ENCODE measurements at regions not wholly inside any gene's neighbourhood (a gene's known extent, or its start where the extent isn't known, plus 50 kb on each side); places are given as distances from the start of the nearest gene placed in this dataset.
A peak's percentile ranks its signal among the peaks of the same experiment; 100 is the strongest.

DNA sequence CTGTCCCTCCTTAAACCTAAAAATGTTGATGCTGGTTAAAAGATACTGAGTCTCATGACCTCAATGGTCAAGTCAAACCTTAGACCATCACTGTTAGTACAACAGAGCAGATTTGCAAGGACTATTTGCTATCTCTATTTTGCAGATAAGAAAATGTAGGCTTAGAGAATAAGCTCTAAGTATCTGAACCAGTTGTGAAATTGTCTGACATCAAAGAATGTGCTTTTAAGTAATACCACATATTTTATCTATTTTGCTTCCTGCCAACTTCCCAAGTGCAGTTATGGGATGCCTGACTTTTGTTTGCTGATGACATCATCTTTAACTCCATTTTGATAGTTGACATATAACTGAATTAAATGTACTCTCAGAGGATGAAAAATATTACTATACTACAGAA lies 83.6 kb upstream of the TMEM106B start:
- no peak for DNase-seq (ENCODE audit: low read depth)

DNA sequence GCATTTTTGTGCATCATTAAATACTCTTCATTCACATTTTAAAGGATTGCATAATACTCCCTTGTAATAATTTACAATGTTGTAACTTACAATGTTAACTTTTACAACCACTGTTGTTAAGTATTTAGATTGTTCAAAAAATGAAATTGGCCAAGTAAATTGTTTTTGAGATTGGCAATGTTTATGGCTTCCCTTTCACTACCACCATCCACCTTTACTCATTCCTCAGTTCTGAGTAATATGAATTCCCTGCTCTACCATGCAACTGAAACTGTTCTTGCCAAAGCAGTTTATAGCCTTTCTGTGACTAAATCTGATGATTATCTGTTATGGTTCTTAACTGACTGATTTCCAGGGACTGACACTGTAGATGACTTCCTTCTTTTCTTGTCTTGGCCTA lies 80.5 kb upstream of the TMEM106B start:
- DNase-seq (ENCODE audit: low read depth): no peak

DNA sequence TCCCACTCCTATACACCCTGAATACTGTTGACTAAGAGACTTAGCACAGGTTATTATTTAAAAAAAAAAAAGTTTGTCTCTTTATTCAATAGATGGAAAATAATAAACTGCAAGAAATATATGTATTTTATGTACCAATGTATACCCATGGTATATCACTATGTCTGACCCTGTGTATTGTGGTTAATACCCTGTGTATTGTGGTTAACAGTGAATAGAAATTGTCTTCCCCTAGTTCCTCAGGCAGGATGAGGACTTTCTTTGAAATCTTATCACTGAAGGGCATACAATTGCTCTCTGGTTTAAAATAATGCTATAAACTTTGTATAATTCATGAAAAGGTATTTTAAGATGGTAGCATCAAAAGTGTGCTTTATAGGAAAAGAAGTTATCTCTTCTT lies 80.0 kb upstream of the TMEM106B start:
- no peak for DNase-seq (ENCODE audit: low read depth)

DNA sequence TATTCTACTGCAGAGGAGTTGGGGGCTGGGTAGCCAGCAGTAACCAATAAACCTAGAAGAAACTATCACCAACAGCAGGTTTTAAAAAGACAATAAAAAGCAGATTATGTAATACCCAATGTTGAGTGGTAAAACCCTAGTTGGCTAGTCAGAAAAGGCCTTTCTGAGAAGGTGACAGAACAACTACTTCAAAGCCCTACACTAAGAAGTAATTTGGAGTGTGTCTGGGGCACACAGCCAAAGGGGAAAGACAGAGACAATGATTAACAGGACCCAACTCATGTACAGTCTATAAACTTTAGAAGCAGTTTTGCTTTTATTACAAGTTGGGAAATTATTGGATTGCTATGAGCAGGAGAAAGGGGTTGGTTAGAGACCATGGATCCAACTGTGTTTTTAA lies 77.2 kb upstream of the TMEM106B start:
- no peak for DNase-seq (ENCODE audit: low read depth)

DNA sequence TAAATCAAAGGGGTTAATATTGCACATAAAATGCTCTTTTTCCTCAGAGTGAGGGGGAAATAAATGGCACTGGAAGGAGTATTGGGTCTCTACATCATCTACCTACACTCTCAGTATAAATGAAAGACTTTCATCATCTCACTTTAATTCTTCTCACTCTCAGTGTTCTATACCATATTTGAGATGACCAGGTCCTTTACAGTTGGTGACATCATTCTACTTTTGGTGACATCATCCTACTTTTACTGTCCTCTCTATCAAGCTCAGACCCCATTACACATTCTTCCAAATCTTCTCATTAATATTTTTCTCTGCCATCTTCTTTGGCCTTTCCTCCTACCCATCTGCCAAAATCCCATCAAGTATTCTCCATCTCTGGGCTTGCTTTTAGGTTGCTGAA lies 74.6 kb upstream of the TMEM106B start:
- no peak for DNase-seq (ENCODE audit: low read depth)

DNA sequence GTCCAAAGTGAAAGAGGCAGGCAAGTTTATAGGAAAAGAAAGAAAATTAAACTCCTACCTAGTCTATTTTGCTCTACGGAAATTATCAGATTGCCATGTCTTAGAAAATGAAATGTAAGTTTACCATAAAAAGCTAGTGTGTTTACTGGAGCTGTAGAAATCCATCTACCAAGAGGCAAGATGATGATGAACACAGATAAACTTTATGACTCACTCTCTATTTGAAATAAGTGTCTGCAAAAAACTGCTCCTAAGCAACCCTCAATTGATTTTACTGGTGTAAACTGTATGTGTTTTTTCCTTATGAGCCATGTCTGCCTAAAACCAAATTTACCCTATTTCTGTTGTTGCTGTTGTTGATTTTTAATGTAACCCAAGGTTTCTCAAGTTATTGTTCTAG lies 73.8 kb upstream of the TMEM106B start:
- no peak for DNase-seq (ENCODE audit: low read depth)

DNA sequence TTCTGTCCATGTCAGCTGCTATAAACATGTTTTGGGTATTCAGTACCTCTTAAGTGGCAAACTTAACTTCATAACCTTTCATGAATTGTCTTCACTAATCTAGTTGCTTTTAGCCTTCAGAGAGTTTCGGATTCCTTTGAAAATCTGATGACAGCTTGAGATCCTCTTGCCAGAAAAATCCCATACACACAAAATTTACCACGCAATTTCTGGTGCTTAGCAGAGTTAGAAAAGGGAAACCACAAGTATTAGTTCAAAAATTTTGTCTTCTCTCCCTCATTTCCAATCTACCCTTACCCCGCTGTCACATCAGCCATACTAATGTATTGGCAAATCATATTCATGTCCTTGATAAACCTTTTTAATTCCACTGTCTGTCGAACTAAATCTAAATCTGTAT lies 72.7 kb upstream of the TMEM106B start:
- DNase-seq (ENCODE audit: low read depth): no peak

DNA sequence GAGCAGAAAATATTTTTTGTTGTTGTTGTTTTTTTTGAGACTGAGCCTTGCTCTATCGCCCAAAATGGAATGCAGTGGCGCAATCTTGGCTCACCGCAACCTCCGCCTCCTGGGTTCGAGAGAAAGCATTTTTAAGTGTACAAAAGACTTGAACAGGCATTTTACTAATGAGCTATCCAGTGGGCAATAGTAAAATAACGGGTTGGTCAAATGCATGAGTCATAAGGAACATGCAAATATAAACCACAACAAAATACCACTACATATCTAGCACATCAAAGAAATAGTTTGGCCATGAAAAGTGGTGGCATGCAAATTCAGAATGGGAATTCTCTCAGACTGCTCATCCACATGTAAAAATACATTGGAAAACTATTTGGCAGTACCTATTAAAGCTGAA lies 71.7 kb upstream of the TMEM106B start:
- DNase-seq (ENCODE audit: low read depth): peak; percentile 41

DNA sequence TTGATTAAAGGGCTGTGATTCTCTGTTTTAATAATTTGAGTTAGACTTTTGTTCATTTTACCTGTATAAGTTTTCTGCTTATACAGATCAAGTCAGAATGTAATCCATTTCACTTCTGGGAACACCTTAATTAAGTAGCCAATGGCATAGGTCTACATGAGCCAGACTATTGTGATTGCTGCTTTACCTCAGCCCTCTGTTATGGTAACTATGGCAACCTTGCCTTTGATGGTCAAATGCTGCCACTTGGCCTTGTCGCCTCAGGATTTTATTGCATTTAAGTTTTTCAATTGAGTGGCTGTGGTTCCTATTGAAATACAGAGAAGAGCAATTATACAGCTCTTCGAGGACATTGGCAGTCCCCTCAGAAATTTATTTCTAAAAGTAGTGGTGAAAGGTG lies 64.3 kb upstream of the TMEM106B start:
- DNase-seq (ENCODE audit: low read depth): no peak

DNA sequence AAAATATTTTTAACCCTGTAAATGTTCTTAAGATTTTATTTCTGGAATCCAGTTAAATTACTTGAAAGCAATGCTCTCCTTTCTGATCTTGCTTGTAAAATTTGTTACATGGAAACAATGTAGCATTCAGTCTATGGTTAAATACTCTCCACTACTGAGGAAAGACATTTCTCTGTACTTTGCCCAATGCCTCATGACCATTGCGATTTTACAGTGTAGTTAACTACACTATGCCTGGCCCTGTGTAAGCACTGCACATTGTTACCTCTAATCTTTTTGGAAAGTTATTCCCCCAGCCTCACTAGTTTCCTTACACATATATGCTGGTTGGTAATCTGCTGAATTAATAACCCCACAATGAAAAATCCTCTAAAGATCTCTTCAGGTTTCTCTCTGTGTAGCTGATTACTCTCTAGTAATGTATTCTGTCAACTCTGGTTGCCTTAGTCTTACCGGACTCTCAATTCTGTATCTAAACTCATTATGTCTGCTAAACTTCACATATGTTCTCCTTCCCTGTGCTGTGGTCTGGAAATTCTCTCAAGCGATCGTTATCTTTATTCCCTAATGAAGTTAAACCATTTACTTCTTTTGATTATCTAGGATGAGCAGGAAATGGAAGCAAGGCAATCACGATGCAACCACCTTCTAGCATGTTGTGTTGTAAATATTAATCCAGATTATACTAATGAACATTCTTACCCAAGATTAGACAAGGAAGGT lies 58.7 kb upstream of the TMEM106B start:
- DNase-seq (ENCODE audit: low read depth): no peak

DNA sequence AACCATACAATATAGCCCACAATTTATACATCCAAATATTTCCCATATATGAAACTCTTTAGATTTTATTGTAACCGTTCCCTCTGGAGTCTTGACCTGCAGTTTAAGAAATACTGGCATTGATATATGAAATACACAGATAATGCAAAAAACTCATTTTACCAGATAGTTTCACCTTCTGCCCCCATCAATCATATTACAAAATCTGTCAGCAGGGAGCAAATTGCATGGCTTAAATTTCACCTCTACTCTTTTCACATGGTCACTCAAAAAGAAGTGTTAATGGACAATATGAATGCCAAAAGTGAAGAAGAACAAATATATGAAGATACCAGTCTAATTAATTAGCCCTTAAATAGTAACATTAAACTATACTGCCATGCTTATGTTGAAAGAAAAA lies 57.0 kb upstream of the TMEM106B start:
- DNase-seq (ENCODE audit: low read depth): no peak

DNA sequence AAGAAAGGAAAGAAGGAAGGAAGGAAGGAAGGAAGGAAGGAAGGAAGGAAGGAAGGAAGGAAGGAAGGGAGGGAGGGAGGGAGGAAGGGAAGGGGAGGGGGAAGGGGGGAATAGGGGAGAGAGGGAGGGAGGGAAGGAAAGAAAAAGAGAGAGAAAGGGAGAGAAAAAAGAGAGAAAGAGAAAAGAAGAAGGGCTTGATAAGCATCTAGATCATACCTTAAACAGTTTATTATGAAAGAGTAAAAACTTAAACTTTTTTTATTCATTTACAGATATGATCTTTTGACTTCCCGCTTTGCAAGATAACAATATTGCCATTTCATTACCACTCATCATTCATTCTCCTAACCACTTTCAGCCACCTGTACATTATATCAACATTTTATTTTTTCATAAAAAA lies 53.6 kb upstream of the TMEM106B start:
- no peak for DNase-seq (ENCODE audit: low read depth)

DNA sequence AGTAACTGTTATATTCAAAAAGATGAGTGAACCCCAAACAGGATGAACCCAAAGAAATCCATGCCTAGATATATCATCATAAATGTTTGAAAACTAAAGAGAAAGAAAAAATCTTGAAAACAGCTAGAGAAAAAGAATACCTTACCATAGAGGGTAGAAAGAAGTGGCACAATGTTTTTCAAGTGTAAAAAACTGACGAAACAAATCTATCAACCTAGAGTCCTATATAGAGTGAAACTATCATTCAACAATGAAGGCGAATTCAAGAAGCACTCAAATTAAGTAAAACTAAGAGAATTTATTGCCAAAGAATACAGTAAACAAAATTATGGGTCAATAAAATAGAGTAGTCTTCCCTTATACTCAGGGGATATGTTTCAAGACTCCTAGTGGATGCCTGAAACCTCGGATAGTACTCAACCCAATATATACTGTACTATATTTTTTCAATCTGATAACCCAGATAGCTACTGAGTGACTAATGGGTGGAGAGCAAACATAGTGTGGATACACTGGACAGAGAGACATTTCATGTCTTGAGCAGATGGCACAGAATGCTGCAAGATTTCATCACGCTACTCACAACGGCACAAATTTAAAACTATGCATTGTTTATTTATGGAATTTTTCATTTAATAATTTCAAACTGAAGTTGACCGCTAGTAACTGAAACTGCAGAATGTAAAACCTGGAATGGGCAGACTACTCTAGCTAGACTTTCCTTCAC lies 52.6 kb upstream of the TMEM106B start:
- DNase-seq (ENCODE audit: low read depth): no peak

DNA sequence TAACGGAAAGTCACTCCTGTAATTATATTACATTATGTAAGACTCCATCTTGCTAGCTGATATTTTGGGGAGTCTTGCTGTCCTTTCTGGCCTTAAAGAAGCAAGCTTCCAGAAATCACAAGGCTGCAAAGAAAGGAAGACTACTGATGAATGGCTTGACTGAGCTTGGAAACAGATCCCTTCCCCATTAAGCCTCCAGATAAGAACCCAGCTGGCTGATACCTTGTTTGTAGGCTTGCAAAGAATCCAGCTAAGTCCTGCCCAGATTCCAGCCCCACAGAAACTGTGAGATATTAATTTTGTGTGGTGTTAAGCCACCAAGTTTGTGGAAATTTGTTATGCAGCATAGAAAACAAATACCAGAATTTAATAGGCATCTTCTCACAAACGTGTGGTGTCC lies 49.9 kb upstream of the TMEM106B start:
- DNase-seq (ENCODE audit: low read depth): no peak
